DND-41 (cell line): ENCODE measurements at regions not wholly inside any gene's neighbourhood (a gene's known extent, or its start where the extent isn't known, plus 50 kb on each side); places are given as distances from the start of the nearest gene placed in this dataset.

ENCODE experiments used
- ATAC-seq: fragments of 200-7000 bp; cut with Tn5 transposase; 3 replicates; pipeline ENCODE4 v1.9.1; 2021; ENCODE audit warnings: low read depth; ENCODE audit not compliant: insufficient read depth
- DNase-seq: peaks from one replicate; pipeline ENCODE4 v3.0.0-alpha.2; 2020
- H2AFZ ChIP-seq: 2 replicates; pipeline ENCODE4 v1.6.0; 2012; ENCODE audit warnings: low read depth, low read length
- H3K27ac ChIP-seq: 2 replicates; pipeline ENCODE4 v1.5.1; 2012; ENCODE audit warnings: low read length, inconsistent platforms
- H3K27me3 ChIP-seq: fragments of 200-600 bp; sonication (generic); 2 replicates; pipeline ENCODE4 v1.6.0; 2012; ENCODE audit warnings: low read length, mild to moderate bottlenecking, inconsistent platforms; ENCODE audit not compliant: insufficient read depth, poor library complexity
- H3K36me3 ChIP-seq: 2 replicates; pipeline ENCODE4 v1.5.1; 2012; ENCODE audit warnings: low read length, inconsistent platforms; ENCODE audit not compliant: insufficient read depth
- H3K4me1 ChIP-seq: 2 replicates; pipeline ENCODE4 v1.5.1; 2012; ENCODE audit warnings: mild to moderate bottlenecking, low read length; ENCODE audit not compliant: insufficient read depth
- H3K4me2 ChIP-seq: 2 replicates; pipeline ENCODE4 v1.6.0; 2012; ENCODE audit warnings: mild to moderate bottlenecking, moderate library complexity, low read length, inconsistent platforms; ENCODE audit not compliant: insufficient read depth
- H3K4me3 ChIP-seq, 2 experiments: fragments of 200-600 bp in 1 of 2; shearing (Covaris generic) in 1 of 2; 2 replicates each; pipeline ENCODE4 v1.5.1; 2012 to 2016; ENCODE audit warnings: inconsistent platforms in 2 of 2, low read length in 2 of 2, mild to moderate bottlenecking in 2 of 2, low read depth in 1 of 2, moderate library complexity in 1 of 2
- H3K79me2 ChIP-seq: 2 replicates; pipeline ENCODE4 v1.6.0; 2012; ENCODE audit warnings: low read length, inconsistent platforms; ENCODE audit not compliant: insufficient read depth
- H3K9ac ChIP-seq: 2 replicates; pipeline ENCODE4 v1.6.0; 2012; ENCODE audit warnings: low read depth, mild to moderate bottlenecking, inconsistent platforms, low read length, moderate library complexity
- H3K9me3 ChIP-seq: 2 replicates; pipeline ENCODE4 v1.5.1; 2012; ENCODE audit warnings: low read length, moderate library complexity, mild to moderate bottlenecking, inconsistent platforms; ENCODE audit not compliant: insufficient read depth, severe bottlenecking
- H4K20me1 ChIP-seq: 2 replicates; pipeline ENCODE4 v1.6.0; 2012; ENCODE audit warnings: low read length; ENCODE audit not compliant: insufficient read depth
- CTCF ChIP-seq: IDR thresholded peaks from 2 replicates; pipeline ENCODE4 v1.5.1; 2012; ENCODE audit warnings: borderline replicate concordance, low read length, moderate library complexity, mild to moderate bottlenecking; ENCODE audit not compliant: poor library complexity, severe bottlenecking; ENCODE audit errors: extremely low read depth
- EZH2 ChIP-seq: IDR thresholded peaks from 3 replicates; pipeline ENCODE4 v1.6.1; 2012; ENCODE audit warnings: borderline replicate concordance, low read depth, mild to moderate bottlenecking, moderate library complexity, low read length, inconsistent platforms; ENCODE audit not compliant: severe bottlenecking

- Histone ChIP-seq H2AFZ (no peak overlapping the region), H3K4me1 (no peaks in the 10 kb centered on the region), H3K9me3 (no peaks in the 10 kb centered on the region), H3K36me3 (no peaks in the 10 kb centered on the region), H3K27me3 (no peaks in the 10 kb centered on the region), H3K79me2 (no peaks in the 10 kb centered on the region), H3K4me3 (no peak overlapping the region), H3K9ac (no peak overlapping the region), H4K20me1 (no peaks in the 10 kb centered on the region), H3K4me2 (no peak overlapping the region), H3K27ac (no peak overlapping the region)
- TF ChIP-seq CTCF = no peak
- TF ChIP-seq EZH2 = no peak
- ATAC-seq (no peak), DNase-seq (no peak)
Observed at GRCh38 chr1:80164150-80164549, 1157.6 kb upstream of the ADGRL4 start.

DNA sequence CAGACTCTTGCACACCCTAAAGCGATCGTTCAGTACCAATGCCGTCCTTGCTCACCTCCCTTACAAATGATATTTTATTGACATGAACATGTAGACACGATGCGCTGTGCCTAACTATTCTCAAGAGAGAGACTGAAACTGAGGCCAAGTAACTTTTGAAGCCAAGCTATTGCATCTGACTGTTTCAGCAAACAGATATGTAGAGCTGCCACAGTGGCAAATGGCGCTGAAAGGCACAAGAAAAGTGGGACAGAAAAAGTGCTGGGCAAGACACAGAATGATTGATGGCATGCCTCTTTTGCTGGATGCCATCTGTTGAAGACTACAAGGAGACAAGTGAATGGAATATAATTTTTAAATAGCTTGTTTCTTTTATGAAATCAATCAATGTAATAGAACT lies 1157.2 kb upstream of the ADGRL4 start:
- H3K4me1 ChIP-seq = no peaks in the 10 kb centered on the region
- no peak overlapping the region for H3K4me3 ChIP-seq
- DNase-seq (no peak), ATAC-seq (no peak)
- H3K9ac ChIP-seq = no peak overlapping the region
- H4K20me1 ChIP-seq = no peaks in the 10 kb centered on the region
- H3K9me3 ChIP-seq = no peaks in the 10 kb centered on the region
- no peaks in the 10 kb centered on the region for H3K27me3 ChIP-seq
- no peaks in the 10 kb centered on the region for H3K79me2 ChIP-seq
- H3K36me3 ChIP-seq = no peaks in the 10 kb centered on the region
- no peak overlapping the region for H3K4me2 ChIP-seq
- H2AFZ ChIP-seq = no peak overlapping the region
- no peak for TF ChIP-seq CTCF
- TF ChIP-seq EZH2 = no peak
- H3K27ac ChIP-seq = no peak overlapping the region

DNA sequence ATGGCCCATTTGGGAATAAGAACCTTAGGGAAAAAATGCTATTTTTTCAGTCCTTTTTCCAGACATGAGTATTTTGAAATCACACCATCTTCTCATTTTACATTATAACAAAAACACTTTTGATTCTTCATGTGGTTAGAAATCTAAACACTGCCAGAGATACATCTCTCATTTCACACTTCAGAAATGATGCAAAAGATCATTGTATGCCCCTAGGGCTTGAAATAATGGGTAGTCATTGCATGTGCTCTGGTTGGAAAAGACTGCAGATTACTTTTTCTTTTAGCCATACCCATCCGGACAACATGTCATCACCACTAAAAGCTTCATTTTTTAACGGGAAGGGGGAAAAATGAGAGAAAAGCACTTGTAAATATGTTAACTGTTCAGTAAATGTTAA lies 1152.2 kb upstream of the ADGRL4 start:
- Histone ChIP-seq H3K4me1 (no peaks in the 10 kb centered on the region), H3K9ac (no peak overlapping the region), H3K9me3 (no peaks in the 10 kb centered on the region), H4K20me1 (no peaks in the 10 kb centered on the region), H3K4me3 (no peak overlapping the region), H3K27me3 (no peaks in the 10 kb centered on the region), H3K79me2 (no peaks in the 10 kb centered on the region), H3K36me3 (no peaks in the 10 kb centered on the region), H3K27ac (no peak overlapping the region), H3K4me2 (no peak overlapping the region), H2AFZ (no peak overlapping the region)
- ATAC-seq (no peak), DNase-seq (no peak)
- TF ChIP-seq EZH2 (no peak), CTCF (no peak)

DNA sequence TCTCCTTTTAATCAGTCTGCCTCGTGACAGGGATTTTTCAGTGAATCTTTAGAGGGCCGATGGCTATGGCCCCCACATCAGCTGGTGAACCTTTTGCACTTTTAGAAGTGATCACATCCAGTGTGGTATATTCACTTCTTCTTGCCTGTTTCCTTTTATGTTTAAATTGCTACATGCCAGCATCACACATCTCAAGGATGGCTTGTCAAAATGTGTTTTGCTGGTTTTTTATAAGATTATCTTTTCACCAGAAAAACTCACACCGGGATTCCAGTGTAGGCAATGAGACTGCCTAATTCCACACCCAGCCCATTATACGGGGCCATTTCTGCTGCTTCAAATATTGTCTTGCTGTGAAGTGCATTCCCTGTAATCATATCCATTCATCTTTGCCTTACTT lies 1151.7 kb upstream of the ADGRL4 start:
- H3K4me3 ChIP-seq = no peak overlapping the region
- no peak overlapping the region for H3K4me2 ChIP-seq
- no peak overlapping the region for H3K9ac ChIP-seq
- no peaks in the 10 kb centered on the region for H4K20me1 ChIP-seq
- no peak for TF ChIP-seq EZH2
- no peak for TF ChIP-seq CTCF
- H3K4me1 ChIP-seq = no peaks in the 10 kb centered on the region
- no peaks in the 10 kb centered on the region for H3K36me3 ChIP-seq
- no peaks in the 10 kb centered on the region for H3K79me2 ChIP-seq
- H2AFZ ChIP-seq = no peak overlapping the region
- no peak for ATAC-seq
- H3K27ac ChIP-seq = no peak overlapping the region
- no peaks in the 10 kb centered on the region for H3K27me3 ChIP-seq
- no peak for DNase-seq
- H3K9me3 ChIP-seq = no peaks in the 10 kb centered on the region
